HG02571 (cell line): ENCODE measurements at regions not wholly inside any gene's neighbourhood (a gene's known extent, or its start where the extent isn't known, plus 50 kb on each side); places are given as distances from the start of the nearest gene placed in this dataset.

ENCODE experiments used
- ATAC-seq: cut with Tn5 transposase; IDR thresholded peaks from one replicate; pipeline ENCODE4 v1.9.1; 2021; ENCODE audit warnings: mild to moderate bottlenecking, moderate library complexity; ENCODE audit not compliant: unreplicated experiment

DNA sequence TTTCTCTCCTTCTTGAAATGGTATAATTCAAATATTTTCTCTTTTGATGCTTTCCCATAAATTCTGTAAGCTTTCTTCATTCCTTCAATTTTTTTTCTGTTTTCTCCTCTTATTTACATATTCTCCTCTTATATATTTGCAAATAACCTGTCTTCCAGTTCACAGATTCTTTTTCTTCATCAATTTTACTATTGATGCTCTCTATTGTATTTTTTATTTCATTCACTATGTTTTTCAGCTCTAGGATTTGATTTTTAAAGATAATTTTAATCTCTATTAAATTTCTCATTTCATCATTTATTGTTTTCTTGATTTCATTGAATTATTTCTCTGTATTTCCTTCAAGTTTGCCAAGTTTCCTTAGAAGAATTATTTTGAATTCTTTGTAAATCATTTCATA is 54.0 kb upstream of the PRPS1L1 start:
- no peak for ATAC-seq

DNA sequence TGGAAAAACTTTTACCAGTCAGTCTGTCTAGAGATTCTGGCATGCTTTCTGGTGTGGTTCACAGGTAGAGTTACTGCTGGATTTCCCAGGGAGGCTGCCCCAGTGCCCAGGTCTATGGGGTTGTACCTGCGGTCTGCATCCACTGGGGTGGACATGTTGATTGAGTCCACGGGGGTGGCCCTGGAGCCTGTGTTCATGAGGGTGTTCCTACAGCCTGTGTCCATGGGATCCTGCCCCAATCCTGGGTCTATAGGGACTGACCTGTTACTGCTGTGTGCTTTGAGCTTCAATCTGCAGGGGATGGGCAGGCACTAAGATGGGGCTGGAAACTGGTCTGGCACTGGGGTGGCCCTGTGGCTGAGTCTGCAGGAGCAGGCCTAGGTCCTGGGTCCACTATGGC is 54.5 kb upstream of the PRPS1L1 start:
- no peak for ATAC-seq

DNA sequence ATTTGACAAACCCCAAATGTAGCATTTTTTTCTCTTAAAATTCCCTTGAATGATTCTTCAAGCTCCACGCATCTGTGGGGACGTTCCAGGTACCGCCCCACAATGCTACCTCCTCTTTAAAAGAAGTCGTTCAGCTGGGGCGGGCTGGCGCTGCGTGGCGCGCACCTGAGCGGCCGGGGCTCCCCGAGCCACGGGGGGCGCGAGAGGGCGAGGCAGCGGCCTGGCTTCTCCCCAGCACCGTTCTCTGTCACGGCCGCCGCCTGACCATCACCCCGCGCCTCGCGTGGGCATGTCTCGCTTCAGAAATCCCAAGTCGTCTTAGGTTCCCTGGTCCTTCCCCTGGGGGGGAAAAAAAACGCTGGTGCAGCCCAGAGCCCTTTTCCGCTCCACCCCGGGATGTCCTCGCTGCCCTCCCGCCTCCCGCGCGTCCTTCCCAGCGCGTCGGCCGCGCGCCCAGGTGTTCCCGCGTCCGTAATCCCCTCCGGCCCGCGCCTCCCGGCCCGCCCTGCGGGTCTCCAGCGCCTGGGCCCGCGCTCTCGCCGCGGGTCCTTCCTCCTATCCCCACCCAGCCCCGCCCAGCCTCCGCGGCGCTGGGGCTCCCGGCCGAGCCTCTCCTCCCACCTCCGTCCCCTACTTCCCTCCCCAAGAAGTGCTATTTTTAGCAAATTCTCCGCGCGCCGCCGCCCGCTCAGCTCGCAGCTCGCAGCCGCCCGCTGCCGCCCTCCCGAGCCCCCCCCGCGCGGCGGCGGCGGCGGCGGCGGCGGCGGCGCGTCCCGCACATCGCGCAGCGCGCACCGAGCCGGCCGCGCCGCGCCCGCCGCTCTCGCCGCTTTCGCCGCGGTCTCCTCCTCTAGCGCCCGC is 58.7 kb upstream of the PRPS1L1 start:
- no peak for ATAC-seq

DNA sequence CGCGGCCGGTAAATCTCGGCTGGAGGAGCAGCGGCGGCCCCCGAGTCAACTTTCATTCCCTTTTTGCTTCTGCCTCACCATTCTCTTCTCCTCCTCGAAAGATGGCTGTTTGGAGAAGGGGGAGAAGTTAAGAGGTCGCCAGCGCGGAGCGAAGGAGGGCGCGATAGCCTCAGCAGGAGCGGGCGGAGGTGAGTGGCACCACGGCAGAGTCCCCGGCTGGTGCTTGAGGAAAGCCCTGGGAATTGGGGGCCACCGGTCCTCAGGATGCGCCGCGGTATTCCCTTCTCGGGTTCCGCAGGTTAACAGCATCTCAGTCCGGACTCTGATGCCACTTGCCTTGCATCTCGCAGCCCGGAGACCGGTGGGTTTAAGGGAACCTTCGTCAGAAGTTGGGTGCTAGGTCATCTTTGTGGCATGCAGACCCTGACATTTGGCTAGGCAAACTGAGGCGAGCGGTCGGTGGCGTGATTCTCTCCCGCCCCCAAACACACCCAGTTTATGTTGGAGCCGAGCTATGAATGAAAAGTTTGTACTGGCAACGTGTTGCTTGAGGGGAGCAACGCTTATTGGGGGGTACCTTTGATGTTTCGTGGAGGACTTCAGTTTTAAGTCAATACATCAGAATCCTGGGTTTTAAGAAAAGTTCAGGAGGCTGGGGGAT is 59.5 kb upstream of the PRPS1L1 start:
- no peak for ATAC-seq

DNA sequence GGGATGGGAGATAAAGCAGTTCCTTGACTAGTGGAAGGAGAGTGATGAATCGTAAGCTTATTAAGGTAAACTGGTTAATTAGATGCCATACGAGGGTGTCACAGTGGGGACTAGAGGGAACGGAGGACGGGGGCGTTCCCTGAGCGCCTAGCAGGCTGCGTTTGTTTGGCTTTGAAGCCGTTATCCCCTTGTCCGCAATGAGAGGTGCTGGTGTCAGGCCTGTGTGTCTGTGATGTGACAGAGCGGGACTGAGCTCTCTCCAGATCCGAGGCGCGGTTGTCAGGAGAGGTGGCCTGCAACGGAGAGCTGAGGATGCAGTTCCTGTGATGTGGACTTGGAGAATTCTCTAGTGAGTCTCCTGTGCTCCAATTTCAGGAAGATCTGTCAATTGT is 60.0 kb upstream of the PRPS1L1 start:
- no peak for ATAC-seq

DNA sequence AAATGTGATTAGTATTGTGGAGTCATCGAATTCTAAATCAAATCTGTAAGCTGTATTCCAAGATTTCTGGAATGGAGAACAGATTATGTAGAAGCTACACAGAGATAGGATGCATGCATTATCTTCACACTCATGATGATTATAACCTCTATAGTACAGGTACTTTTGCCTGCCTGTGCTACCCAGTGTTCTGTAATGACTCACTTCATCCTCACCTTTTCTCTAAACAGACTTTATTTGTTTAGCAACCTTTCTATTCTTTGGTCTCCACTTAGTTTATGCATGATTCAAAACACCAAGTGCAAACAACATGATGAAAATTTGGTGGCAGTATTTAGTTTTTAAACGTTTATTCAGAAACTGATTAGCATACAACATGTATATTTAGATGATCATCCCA is 68.4 kb upstream of the PRPS1L1 start:
- ATAC-seq = no peak

DNA sequence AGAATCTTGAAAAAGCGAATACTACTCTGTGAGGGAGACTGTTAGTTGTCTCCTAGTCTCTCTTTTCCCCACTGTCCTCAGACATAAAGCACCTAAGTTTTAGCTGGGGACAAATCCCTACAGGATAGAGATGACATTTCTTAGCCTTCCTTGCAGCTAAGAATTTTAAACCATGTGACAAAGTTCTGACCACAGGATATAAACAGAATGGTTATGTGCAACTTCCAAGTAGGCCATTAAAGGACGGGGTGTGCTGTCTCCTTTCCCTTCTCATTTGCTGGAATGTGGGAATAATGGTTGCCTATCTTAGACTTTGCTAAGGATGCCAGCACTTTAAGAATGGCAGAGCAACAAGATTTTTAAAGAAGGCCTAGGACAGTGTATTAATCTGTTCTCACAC is 74.9 kb upstream of the PRPS1L1 start:
- ATAC-seq = no peak

DNA sequence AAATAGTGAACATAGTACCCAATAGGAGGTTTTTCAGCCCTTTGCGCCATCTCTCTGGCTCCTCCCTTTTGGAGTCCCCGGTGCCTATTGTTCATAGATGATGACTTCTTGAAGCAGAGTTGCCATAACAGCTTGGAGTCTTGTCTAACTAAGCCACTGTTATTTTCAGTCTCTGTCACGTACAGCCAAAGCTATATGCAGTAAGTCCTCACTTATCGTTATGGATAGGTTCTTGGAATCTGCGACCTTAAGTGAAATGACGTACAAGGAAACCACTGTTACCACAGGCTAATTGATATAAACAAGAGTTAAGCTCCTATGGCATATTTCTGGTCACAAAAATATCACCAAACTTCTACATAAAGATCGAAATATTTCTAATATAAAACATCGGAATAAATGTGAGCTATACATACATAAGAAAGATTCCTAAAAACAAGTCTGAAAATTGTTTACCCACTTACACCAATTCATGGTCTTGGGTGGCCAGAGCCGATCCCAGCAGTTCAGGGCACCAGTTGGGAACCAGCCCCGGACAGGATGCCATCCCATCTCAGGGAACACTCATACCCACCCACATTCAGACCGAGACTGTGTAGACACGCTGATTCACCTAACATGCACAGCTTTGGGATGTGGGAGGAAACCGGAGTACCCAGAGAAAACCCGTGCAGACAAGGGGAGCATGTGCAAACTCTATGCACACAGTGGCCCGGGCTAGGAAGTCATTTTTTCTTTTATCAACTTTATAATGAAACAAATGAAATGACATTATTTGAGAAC is 76.0 kb upstream of the PRPS1L1 start:
- ATAC-seq = no peak

DNA sequence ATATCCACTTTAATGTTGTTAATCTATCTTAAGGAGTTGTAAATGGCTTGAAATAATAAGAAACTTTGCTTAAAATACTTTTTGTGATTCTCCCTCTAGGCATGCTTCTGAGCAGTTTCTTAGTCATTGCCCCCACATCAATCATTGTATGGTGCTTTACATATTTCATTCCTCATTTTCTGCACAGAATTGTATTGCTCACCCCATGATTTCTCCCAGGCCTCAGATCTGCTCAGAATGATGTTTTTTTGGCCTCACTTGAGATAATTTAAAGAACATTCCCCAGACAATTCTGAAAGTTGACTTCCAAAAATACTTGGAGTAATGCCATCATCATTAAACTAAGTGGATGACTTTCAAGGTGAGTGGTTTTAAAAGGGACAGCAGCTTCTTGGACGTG is 82.1 kb upstream of the PRPS1L1 start:
- ATAC-seq = no peak

DNA sequence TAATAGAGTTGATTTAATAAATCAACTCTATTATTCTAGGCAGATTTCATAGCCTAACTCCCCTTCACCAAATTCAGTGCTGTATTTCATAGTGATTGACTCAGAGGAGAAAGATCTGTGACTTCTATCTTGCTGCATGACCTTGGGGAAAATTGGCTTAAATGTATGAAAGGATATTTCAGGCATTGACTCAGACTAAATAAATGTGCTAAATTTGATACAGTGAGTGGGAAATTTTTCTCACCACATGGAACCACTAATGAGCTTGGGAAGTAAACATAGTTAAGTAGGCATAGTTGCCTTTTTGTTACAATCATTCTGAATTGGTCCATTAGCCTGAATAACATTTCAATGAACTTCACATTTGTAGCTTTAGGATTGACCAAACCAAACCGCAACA is 89.0 kb upstream of the PRPS1L1 start:
- ATAC-seq = no peak

DNA sequence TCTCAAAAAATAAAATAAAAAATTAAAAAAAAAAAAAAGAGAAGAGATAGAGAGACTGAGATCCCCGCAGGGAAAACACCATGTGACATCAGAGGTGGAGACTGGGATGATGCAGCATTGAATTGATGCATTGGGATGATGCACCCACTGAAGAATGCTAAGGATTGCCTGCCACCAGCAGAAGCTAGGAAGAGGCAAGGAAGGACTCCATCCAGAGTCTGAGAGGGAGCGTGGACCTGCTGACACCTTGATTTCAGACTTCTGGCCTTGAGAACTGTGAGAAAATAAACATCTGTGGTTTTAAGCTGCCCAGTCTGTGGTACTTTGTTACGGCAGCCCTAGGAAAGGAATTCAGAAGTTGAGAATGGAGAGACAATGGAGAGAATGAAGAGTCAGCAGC is 89.8 kb upstream of the PRPS1L1 start:
- ATAC-seq = no peak

DNA sequence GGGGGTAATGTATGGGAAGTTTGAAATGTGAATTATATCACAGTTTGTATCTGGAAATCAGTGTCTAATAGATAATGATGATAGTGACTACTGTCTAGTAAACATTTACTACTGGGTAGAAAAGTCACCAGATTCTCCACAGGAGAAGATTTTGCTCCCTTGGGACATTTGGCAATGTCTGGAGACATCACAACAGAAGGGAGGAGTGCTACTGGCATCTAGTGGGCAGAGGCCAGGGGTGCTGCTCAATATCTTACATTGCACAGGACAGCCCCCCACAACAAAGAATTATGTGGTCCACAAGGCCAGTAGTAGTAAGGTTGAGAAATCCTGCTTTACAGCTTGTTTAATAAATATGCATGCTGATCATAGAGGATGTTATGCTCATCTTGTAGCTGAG is 92.3 kb upstream of the PRPS1L1 start:
- no peak for ATAC-seq

DNA sequence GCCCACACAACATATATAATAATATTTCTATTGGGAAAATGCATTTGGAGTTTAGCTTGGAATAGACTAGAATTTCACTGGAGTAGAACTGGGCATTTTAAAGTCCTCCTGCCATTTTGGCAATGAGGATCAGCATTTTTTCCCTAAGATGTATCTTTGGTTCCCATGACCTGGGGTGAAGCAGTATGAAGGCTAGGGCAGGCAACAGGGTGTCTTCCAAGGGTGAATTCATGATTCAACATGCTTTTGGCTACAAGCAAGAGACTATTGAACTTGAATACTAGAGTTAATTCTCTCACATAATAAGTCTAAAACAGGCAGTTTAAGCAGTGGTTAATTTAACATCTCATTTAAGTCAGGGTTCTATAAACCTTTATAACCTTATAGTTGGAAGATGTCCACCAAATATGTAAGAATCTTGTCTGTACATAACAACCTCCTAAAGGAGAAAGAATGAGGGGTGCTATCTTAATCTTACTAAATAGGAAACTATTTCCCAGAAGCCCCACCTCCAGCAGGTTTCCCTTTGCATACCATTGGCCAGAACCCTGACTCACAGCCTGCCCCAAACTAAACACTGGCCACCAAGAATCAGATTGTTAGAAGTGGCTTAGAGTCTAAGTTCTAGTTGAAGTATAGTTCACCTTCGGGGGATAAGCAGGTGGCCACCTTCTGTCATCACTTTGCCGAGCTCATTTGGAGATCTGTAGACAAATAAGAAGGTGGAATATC is 96.0 kb upstream of the PRPS1L1 start:
- no peak for ATAC-seq

DNA sequence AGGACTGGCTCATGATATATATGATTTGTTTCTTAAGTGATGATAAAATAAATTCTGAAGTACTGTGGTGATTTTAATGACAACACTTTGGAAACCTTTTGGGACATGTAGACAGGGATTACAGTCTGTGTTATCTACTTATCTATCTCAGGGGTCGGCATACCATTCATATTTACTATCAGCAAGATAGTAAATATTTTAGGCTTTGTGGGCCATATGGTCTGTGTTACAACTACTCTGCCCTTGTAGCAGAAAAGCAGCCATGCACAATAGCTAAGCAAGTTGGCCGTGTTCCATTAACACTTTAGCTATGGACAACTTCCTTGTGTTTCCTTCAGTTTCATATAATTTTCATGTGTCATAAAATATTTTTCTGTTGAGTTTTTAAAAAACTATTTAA is 97.8 kb upstream of the PRPS1L1 start:
- no peak for ATAC-seq

DNA sequence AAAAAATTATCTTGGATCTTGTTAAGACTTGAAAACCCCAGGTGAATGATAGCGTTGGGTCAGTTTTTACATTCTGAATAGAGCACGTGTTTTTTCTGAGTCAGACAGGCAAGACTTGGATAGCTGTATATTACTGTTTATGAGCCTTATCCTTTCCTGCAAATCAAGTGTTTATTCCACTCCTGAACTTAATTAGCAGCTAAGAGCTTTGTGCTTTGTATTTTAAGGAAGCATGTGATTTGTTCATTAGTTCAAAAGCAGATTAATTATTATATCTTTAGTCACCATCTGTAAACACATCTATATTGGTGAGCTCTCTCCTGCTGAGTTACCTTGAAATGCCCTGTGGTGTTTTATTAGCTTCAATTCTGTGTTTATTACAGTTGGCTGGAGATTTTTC is 98.6 kb upstream of the PRPS1L1 start:
- no peak for ATAC-seq

DNA sequence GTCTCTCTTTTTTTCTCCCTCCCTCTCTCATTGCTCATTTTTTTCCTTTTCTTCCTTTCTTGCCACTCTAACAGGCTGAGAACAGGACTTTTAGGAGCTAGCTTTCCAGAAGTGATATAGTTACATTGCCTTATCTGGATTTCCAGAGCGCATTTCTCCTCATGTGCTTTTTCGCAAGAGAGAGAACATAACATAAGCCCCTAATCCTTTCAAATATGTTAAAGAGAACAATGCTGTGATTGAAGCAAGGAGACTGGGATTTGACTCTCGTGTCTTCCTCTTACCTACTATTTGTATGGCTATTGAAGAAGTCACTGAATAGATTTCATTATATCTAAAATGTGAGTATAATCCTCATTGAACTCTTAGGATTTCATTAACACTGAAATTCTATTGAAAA is 101.2 kb upstream of the PRPS1L1 start:
- no peak for ATAC-seq

DNA sequence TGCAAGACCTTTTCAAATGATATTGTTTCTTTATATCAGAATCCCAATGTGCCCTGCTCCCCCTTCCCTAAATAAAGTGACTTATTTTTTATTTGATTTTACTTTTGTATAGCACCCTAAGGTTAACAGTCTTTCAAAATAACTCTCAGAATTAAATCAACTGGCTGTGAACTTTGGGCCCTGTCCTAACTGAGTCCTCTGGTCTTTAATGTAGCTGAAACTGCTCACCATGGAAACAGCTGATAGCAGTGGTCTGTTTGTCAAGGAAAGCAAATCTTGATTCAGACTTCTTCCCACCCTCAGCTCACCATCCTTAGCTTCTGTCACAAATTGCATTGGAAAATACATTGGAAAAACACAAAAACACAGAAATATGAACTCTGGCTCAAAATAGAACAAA is 105.2 kb upstream of the PRPS1L1 start:
- no peak for ATAC-seq

DNA sequence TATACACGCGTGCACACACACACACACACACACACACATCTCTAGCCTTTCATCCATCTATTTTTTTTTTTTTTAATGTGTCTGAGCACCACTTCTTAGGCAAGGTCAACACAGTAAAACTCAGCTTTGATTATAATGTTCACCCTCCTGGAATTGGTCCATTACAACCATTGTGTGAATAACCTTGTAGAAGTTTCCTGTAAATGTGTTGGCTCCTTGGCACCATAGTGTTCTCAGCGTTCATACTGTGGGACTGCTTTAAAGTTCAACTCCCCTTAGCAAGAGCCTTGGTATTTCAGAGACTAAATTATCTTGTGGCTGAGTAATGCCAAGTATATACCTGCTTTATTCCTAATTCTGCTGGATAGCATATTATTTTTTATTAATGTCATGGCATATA is 106.3 kb upstream of the PRPS1L1 start:
- ATAC-seq = no peak

DNA sequence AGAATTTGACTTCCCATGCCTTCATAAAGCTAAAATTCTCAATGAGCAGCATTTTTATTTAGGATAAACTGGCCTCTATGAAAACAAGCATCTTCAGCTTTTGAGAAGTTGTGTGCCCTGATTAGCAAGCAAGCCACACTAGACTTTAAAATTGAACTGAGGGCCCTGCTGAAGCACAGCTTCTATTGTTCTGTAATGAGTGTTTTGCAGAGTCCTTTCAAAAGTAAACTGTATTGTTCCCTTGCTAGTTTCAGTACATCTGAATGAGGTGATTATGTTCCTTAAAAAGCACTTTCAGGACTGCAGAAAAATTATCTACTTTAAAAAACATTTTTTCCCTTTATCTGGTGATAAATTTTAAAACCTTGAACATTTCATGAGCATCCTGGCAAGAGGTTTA is 113.3 kb upstream of the PRPS1L1 start:
- ATAC-seq = no peak

DNA sequence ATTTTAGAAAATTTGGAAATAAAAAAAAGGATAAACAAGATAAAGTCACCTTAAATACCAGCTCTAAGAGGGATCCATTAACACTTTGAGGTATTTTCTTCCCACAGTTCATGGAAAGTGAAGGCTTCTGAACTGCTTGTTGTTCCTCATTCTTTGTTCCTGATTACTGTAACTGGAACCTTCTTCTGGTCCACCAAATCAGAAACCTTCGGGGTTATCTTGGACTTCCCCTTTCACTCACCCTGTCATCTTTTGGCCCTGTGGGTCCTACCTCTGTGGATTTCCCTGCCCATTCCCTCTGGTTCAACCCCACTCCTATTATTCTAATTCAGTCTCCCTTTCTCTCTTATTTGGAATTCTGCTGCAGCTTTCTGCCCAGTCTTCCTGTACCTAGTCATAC is 116.5 kb upstream of the PRPS1L1 start:
- ATAC-seq = no peak

DNA sequence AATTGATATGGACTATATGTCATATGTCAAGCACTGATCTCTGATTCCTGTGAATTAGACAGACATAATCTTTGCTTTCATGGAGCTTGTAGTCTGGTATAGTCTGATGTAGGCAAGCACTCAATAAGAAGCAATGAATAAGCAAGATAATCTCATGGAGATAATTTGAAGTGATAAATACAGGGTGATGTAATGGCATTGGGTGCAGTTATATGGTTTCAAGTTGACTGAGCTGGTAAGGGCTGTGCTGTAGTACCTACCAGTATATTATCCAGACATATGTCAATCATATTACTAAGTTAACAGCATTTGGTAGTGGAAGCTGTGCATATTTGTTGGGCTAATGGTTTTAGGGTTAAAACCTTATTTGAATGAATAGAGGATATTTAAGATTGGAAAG is 117.5 kb upstream of the PRPS1L1 start:
- ATAC-seq = no peak
